ENCODE measurements at regions not wholly inside any gene's neighbourhood (a gene's known extent, or its start where the extent isn't known, plus 50 kb on each side); places are given as distances from the start of the nearest gene placed in this dataset.

- DNase-seq (ENCODE audit: low spot score) (no peak), ATAC-seq (no peak)
- POLR2A ChIA-PET = no interaction called here
- CTCF ChIA-PET = no interaction called here
- Mint-ChIP-seq H3K4me3 (no peak overlapping the region), H3K36me3 (no peaks in the 10 kb centered on the region), H3K27me3 (ENCODE audit: low read depth) (no peaks in the 10 kb centered on the region), H3K9me3 (no peaks in the 10 kb centered on the region), H3K27ac (no peak overlapping the region), H3K4me1 (peaks cover under 1% of the 10 kb centered on the region; the same call in 1 of the 2 replicates)
- TF ChIP-seq HMGXB4 (CRISPR knock-in tag; IDR thresholded peaks at IDR 0.05) = no peak
- no peak for TF ChIP-seq MAX (CRISPR knock-in tag; IDR thresholded peaks at IDR 0.05)
- no peak for TF ChIP-seq ATF2 (CRISPR knock-in tag; IDR thresholded peaks at IDR 0.05; ENCODE audit: borderline replicate concordance, low read depth)
- TF ChIP-seq RELA (CRISPR knock-in tag; IDR thresholded peaks at IDR 0.05; ENCODE audit: borderline replicate concordance) = no peak
- TF ChIP-seq IRF1 (CRISPR knock-in tag; IDR thresholded peaks at IDR 0.05) = no peak
- no peak for TF ChIP-seq ZNF512 (CRISPR knock-in tag; IDR thresholded peaks at IDR 0.05; ENCODE audit: borderline replicate concordance)
- TF ChIP-seq JUN (CRISPR knock-in tag; IDR thresholded peaks at IDR 0.05) = no peak
- TF ChIP-seq MLX (CRISPR knock-in tag; IDR thresholded peaks at IDR 0.05) = no peak
Measured at GRCh38 chr20:39333211-39333610, 371.1 kb downstream of the DHX35 start.

- POLR2A ChIA-PET = no interaction called here
- H3K27ac Mint-ChIP-seq = no peak overlapping the region
- no peak for TF ChIP-seq SP1 (CRISPR knock-in tag; conservative IDR thresholded peaks at IDR 0.05)
- TF ChIP-seq ZNF532 (CRISPR knock-in tag; IDR thresholded peaks at IDR 0.05; ENCODE audit: borderline replicate concordance) = no peak
- TF ChIP-seq ATF3 (CRISPR knock-in tag; conservative IDR thresholded peaks at IDR 0.05) = no peak
- no peak for TF ChIP-seq ATF1 (CRISPR knock-in tag; IDR thresholded peaks at IDR 0.05)
- TF ChIP-seq IRF1 (CRISPR knock-in tag; IDR thresholded peaks at IDR 0.05) = no peak
- no peak for TF ChIP-seq ZNF396 (CRISPR knock-in tag; IDR thresholded peaks at IDR 0.05; ENCODE audit: borderline replicate concordance)
- no peak for TF ChIP-seq ATF6 (CRISPR knock-in tag; IDR thresholded peaks at IDR 0.05)
- TF ChIP-seq EMX1 (CRISPR knock-in tag; IDR thresholded peaks at IDR 0.05) = no peak
- TF ChIP-seq JUN (CRISPR knock-in tag; IDR thresholded peaks at IDR 0.05) = no peak
- H3K9me3 Mint-ChIP-seq = no peaks in the 10 kb centered on the region
- H3K4me3 Mint-ChIP-seq = no peak overlapping the region
- H3K36me3 Mint-ChIP-seq = no peaks in the 10 kb centered on the region
- peaks cover 5% of the 10 kb centered on the region for H3K4me1 Mint-ChIP-seq
- CTCF ChIA-PET = no interaction called here
- no peaks in the 10 kb centered on the region for H3K27me3 Mint-ChIP-seq (ENCODE audit: low read depth)
- no peak for ATAC-seq
- DNase-seq (ENCODE audit: low spot score) = no peak
Measured at GRCh38 chr20:39328347-39328746, 366.2 kb downstream of the DHX35 start.

Measured in WTC11 (cell line).